CD14-positive monocyte (primary cell): ENCODE measurements at regions not wholly inside any gene's neighbourhood (a gene's known extent, or its start where the extent isn't known, plus 50 kb on each side); places are given as distances from the start of the nearest gene placed in this dataset.

ENCODE experiments used
- DNase-seq, 3 donors: peaks; one replicate each; pipeline ENCODE4 v3.0.0-alpha.2; 2011 to 2022
- H2AFZ ChIP-seq: 2 replicates; pipeline ENCODE4 v1.6.0; 2012; ENCODE audit warnings: mild to moderate bottlenecking, low read depth, low read length, inconsistent platforms; ENCODE audit not compliant: insufficient read depth, poor library complexity, severe bottlenecking
- H3K27ac ChIP-seq, 2 donors: 1 replicate in 1 of 2; 2 replicates in 1 of 2; pipeline ENCODE4 v1.5.1; 2012 to 2013; ENCODE audit warnings: low read length in 2 of 2, control low read depth in 1 of 2, inconsistent platforms in 1 of 2, low read depth in 1 of 2, mild to moderate bottlenecking in 1 of 2
- H3K27me3 ChIP-seq, 2 donors: one replicate each; pipeline versions ENCODE4 v1.6.0 to v1.6.1; 2011 to 2013; ENCODE audit warnings: low read length in 2 of 2; ENCODE audit not compliant: control insufficient read depth in 2 of 2, insufficient read depth in 2 of 2
- H3K36me3 ChIP-seq, 2 donors: replicated peaks in 1 of 2; 1 replicate in 1 of 2; 2 replicates in 1 of 2; pipeline versions ENCODE4 v1.5.1 to v1.6.1; 2012 to 2013; ENCODE audit warnings: low read length in 2 of 2, control low read depth in 1 of 2, inconsistent platforms in 1 of 2, mild to moderate bottlenecking in 1 of 2; ENCODE audit not compliant: insufficient read depth in 2 of 2, control insufficient read depth in 1 of 2
- H3K4me1 ChIP-seq, 2 donors: 1 replicate in 1 of 2; 2 replicates in 1 of 2; pipeline versions ENCODE4 v1.5.1 to v1.6.1; 2012 to 2013; ENCODE audit warnings: low read length in 2 of 2, control low read depth in 1 of 2, inconsistent platforms in 1 of 2, mild to moderate bottlenecking in 1 of 2, moderate library complexity in 1 of 2; ENCODE audit not compliant: insufficient read depth in 2 of 2, control insufficient read depth in 1 of 2
- H3K4me2 ChIP-seq: replicated peaks from 2 replicates; pipeline ENCODE3; 2012; ENCODE audit warnings: low read length, moderate library complexity, mild to moderate bottlenecking; ENCODE audit not compliant: poor library complexity, severe bottlenecking; ENCODE audit errors: extremely low read depth
- H3K4me3 ChIP-seq, 3 experiments: fragments of 200-600 bp in 1 of 3; sonication (generic) in 1 of 3; replicated peaks in 1 of 3; 1 replicate in 2 of 3; 2 replicates in 1 of 3; pipeline ENCODE4 v1.5.1; 2011 to 2013; ENCODE audit warnings: low read length in 3 of 3, mild to moderate bottlenecking in 3 of 3, control low read depth in 2 of 3, low read depth in 2 of 3, inconsistent platforms in 1 of 3, moderate library complexity in 1 of 3
- H3K79me2 ChIP-seq: 2 replicates; pipeline ENCODE4 v1.6.0; 2012; ENCODE audit warnings: mild to moderate bottlenecking, control low read depth, inconsistent platforms, low read length, moderate library complexity; ENCODE audit not compliant: insufficient read depth
- H3K9ac ChIP-seq: 2 replicates; pipeline ENCODE4 v1.6.0; 2017; ENCODE audit warnings: low read length, mild to moderate bottlenecking; ENCODE audit not compliant: insufficient read depth, poor library complexity, severe bottlenecking
- H3K9me3 ChIP-seq, 2 donors: replicated peaks in 1 of 2; 1 replicate in 1 of 2; 2 replicates in 1 of 2; pipeline versions ENCODE4 v1.5.1 to v1.6.1; 2012 to 2013; ENCODE audit warnings: low read length in 2 of 2, control low read depth in 1 of 2; ENCODE audit not compliant: control insufficient read depth in 1 of 2, insufficient read depth in 1 of 2
- H4K20me1 ChIP-seq: 2 replicates; pipeline ENCODE4 v1.6.0; 2012; ENCODE audit warnings: mild to moderate bottlenecking, low read length, control low read depth, moderate library complexity; ENCODE audit not compliant: insufficient read depth
- H3K27ac Mint-ChIP-seq, 7 donors: one replicate each; pipeline ENCODE4 v1.8.0; 2020; ENCODE audit warnings: mild to moderate bottlenecking in 7 of 7, mixed read lengths in 7 of 7, moderate library complexity in 6 of 7, inconsistent platforms in 2 of 7
- H3K27me3 Mint-ChIP-seq, 3 donors: one replicate each; pipeline ENCODE4 v1.8.0; 2021 to 2022; ENCODE audit warnings: low read depth in 3 of 3, mild to moderate bottlenecking in 3 of 3, mixed read lengths in 3 of 3, moderate library complexity in 3 of 3, inconsistent platforms in 1 of 3
- H3K36me3 Mint-ChIP-seq, 2 donors: one replicate each; pipeline ENCODE4 v1.8.0; 2020; ENCODE audit warnings: mixed read lengths in 2 of 2, inconsistent platforms in 1 of 2, mild to moderate bottlenecking in 1 of 2
- H3K4me1 Mint-ChIP-seq: one replicate; pipeline ENCODE4 v1.8.0; 2020; ENCODE audit warnings: mild to moderate bottlenecking, mixed read lengths
- H3K4me3 Mint-ChIP-seq, 2 donors: one replicate each; pipeline ENCODE4 v1.8.0; 2020; ENCODE audit warnings: mild to moderate bottlenecking in 2 of 2, mixed read lengths in 2 of 2, moderate library complexity in 1 of 2
- H3K9me3 Mint-ChIP-seq, 7 donors: one replicate each; pipeline ENCODE4 v1.8.0; 2020 to 2022; ENCODE audit warnings: mixed read lengths in 7 of 7, mild to moderate bottlenecking in 6 of 7, moderate library complexity in 6 of 7, inconsistent platforms in 2 of 7
- CTCF ChIP-seq: fragments of 200-600 bp; IDR thresholded peaks from one replicate; pipeline ENCODE4 v1.8.0; 2022; ENCODE audit warnings: antibody characterized with exemption, mild to moderate bottlenecking
- WGBS: methylation state at CpG from one replicate; pipeline ENCODE4 v1.1.5; 2013; ENCODE audit warnings: missing lambda C conversion rate; ENCODE audit not compliant: insufficient coverage; 5-methylcytosine and 5-hydroxymethylcytosine counted together
- intact Hi-C, 2 donors: fragments of 100-400 bp; cut with micrococcal nuclease; formaldehyde crosslinking; loops; one replicate each; pipeline versions ENCODE4 v1.15.0 to v1.15.1; 2023

GRCh38 chr12:91763654-91764370 is 381.8 kb downstream of the BTG1 start:
- H3K79me2 ChIP-seq: no peaks in the 10 kb centered on the region
- H2AFZ ChIP-seq: no peak overlapping the region
- no peak overlapping the region for H3K4me2 ChIP-seq
- no peak for DNase-seq
- no peak for TF ChIP-seq CTCF
- H3K27ac ChIP-seq: no peak overlapping the region
- intact Hi-C loops: no loop called here
- 95% methylated on average over 2 of the region's 5 CpGs for WGBS
- H3K27me3 ChIP-seq: no peaks in the 10 kb centered on the region
- H3K36me3 Mint-ChIP-seq: no peaks in the 10 kb centered on the region
- H3K4me1 ChIP-seq: no peaks in the 10 kb centered on the region
- no peak overlapping the region for H3K9ac ChIP-seq
- peaks cover 0 to 6% (median 3%) of the 10 kb centered on the region in 7 donors for H3K9me3 Mint-ChIP-seq
- no peaks in the 10 kb centered on the region for H4K20me1 ChIP-seq
- H3K4me1 Mint-ChIP-seq: no peaks in the 10 kb centered on the region
- H3K9me3 ChIP-seq: no peaks in the 10 kb centered on the region
- no peaks in the 10 kb centered on the region for H3K36me3 ChIP-seq
- H3K27me3 Mint-ChIP-seq: no peaks in the 10 kb centered on the region
- H3K4me3 Mint-ChIP-seq: no peak overlapping the region
- no peak overlapping the region for H3K4me3 ChIP-seq
- no peak overlapping the region for H3K27ac Mint-ChIP-seq

- Mint-ChIP-seq H3K9me3 (peaks cover 0 to 16% (median 5%) of the 10 kb centered on the region in 7 donors), H3K4me1 (no peaks in the 10 kb centered on the region), H3K4me3 (no peak overlapping the region), H3K27me3 (no peaks in the 10 kb centered on the region), H3K27ac (no peak overlapping the region), H3K36me3 (no peaks in the 10 kb centered on the region)
- H2AFZ ChIP-seq: no peak overlapping the region
- no peak overlapping the region for H3K9ac ChIP-seq
- H3K4me3 ChIP-seq: no peak overlapping the region
- WGBS: no CpG with 5 or more reads among the region's 3 CpGs
- H3K27me3 ChIP-seq: no peaks in the 10 kb centered on the region
- no peak overlapping the region for H3K4me2 ChIP-seq
- TF ChIP-seq CTCF: no peak
- no peaks in the 10 kb centered on the region for H4K20me1 ChIP-seq
- intact Hi-C loops: no loop called here
- H3K9me3 ChIP-seq: peaks cover 3 to 4% of the 10 kb centered on the region in 2 donors
- H3K27ac ChIP-seq: no peak overlapping the region
- no peaks in the 10 kb centered on the region for H3K79me2 ChIP-seq
- no peaks in the 10 kb centered on the region for H3K4me1 ChIP-seq
- H3K36me3 ChIP-seq: no peaks in the 10 kb centered on the region
- no peak for DNase-seq
These were observed 392.0 kb downstream of the BTG1 start for GRCh38 chr12:91753649-91754048.
